GM21786 (cell line): ENCODE measurements at regions not wholly inside any gene's neighbourhood (a gene's known extent, or its start where the extent isn't known, plus 50 kb on each side); places are given as distances from the start of the nearest gene placed in this dataset.
A peak's percentile ranks its signal among the peaks of the same experiment; 100 is the strongest.

Experiments used
- ATAC-seq: cut with Tn5 transposase; IDR thresholded peaks from one replicate; pipeline ENCODE4 v1.9.1; 2021; ENCODE audit not compliant: unreplicated experiment

- no peak for ATAC-seq
Observed at GRCh38 chr5:161235569-161235968, 311.0 kb downstream of the GABRB2 start.

DNA sequence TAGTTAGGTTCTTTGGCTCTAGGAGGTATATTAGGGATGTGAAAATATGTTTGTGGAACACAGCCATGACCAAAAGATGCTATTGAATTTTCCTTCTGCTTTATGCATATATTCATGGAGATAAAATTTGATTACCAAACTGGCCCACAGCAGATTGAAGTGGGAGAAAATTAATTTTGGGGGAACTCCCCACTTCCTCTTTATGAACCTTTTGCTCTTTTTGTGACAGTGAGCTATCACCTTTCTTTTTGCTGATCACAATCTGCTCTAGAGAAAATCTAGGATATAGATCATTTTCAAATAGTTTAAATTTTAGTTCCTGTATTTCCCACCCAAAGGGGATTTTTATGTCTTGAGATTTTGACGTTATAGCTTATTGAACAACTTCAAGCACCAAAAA, 313.0 kb downstream of the GABRB2 start:
- ATAC-seq = no peak

DNA sequence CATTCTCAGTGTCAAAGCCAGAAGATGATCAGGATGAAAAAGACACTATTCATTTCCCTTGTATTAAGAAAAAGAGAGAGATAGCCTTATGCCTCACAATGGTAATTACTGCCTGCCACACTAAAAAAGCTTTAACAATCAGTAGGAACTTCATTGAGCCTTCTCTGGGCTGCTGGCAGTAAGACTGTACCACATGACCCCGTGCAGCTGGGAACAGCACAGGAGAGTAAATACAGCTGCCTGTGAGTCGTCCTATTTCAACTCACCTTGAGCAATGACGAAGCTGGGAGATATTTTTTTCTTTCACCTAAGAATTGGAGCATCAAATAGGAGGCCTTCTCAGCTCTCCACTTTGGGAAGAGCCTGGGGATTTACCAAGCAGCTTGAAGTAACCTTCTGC, 316.3 kb downstream of the GABRB2 start:
- ATAC-seq = no peak

GRCh38 chr5:161219816-161220215, 326.7 kb downstream of the GABRB2 start:
- ATAC-seq = no peak

DNA sequence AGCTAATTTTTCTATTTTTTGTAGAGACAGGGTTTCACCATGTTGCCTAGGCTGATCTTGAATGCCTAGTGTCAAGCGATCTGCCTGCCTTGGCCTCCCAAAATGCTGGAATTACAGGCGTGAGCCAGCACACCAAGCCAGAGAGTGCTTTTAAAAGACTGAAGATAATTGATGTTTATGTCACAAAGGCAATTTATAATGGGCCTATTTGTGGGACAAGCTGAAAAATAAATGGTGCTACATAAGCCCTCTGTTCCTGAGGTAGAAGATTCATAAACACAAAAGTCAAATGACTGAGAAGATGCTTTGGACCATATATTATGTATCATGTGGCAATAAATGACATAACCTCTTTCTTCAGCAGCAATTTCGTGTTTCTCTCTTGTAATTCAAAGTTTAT, 329.6 kb downstream of the GABRB2 start:
- no peak for ATAC-seq

DNA sequence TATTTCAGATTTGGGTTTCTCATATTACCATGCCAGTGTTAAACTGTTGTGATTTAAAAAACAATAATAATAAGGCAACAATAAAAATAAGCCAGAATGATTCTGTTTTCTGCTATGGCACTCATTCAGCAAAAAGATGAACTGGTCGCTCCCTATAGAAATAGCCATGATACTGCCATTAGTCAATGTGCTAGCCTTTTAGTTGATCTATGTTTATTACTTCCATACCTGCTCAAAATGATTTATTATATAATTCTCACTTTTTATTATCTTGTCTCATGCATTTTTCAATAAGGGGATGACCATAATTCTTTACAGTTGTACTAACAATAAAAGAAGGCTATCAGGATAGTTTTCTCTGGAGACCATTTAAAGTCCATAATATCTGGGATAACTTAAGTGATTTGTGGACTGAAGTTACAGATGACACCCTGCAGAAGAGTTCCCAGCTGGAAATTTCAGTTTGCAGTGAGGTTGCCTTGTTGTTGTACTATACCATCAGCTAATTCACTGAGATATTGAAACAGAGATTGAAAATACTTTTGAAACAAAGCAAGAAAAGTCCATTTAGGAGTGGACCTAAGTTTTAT, 334.3 kb downstream of the GABRB2 start:
- no peak for ATAC-seq

GRCh38 chr5:161201558-161201957, 345.0 kb downstream of the GABRB2 start:
- no peak for ATAC-seq

DNA sequence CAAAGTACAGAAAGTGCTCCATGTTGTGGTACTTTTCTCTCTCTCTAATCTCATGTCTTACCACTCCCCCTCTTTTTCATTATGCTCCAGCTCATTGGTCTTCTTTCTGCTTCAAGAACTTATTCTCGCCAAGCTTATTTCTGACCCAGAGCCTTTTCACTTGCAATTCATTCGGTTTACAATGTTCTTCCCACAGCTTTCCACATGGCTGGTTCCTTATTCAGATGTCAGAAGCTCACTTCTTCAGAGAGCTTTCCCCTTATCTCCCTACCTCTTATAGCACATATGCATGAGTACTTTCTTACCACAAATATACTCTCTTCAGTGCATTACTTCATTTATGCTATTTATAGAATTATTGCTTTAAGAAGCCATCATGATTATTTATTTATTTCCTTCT, 338.8 kb upstream of the ATP10B start:
- no peak for ATAC-seq

DNA sequence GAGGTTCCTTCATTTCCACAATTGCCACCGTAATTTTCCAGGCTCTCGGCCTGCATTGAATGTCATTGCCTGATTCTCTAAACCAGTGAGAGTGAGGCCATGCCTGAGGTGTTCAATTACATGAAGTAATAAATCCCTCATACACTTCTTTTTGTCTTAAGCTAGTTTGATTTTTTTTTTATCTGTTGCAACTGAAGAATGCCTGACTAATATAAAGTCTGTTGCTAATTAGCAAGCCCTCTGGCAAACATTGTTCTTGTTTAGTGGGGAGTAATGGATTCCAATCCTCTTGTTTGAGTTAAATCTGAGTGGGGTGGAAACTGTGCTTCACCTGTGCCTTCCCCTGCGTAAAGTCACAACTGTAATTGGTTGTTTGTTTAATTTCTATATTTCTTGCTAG, 338.1 kb upstream of the ATP10B start:
- no peak for ATAC-seq

DNA sequence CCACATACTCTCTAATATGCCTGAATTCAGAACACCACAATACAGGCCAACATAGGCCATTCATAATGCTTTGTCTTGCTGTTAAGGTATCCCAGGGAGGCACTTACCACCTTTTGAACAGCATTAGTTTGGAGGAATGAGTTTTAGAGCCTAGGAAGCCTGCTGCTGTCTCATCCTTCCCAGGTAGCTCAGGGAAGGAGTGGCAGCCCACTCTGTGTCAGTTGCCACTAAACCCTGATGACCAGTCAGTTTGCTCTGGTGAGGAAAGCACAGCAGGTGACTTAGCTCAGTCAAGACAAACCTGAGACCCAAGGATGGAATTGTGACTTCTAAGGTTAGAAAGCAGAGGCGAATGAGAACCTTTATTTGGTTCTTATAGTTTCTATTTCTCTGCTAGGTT, 337.4 kb upstream of the ATP10B start:
- no peak for ATAC-seq

- no peak for ATAC-seq
Observed at GRCh38 chr5:161183559-161183958, 331.5 kb upstream of the ATP10B start.

GRCh38 chr5:161176221-161176620, 324.2 kb upstream of the ATP10B start:
- ATAC-seq = no peak

DNA sequence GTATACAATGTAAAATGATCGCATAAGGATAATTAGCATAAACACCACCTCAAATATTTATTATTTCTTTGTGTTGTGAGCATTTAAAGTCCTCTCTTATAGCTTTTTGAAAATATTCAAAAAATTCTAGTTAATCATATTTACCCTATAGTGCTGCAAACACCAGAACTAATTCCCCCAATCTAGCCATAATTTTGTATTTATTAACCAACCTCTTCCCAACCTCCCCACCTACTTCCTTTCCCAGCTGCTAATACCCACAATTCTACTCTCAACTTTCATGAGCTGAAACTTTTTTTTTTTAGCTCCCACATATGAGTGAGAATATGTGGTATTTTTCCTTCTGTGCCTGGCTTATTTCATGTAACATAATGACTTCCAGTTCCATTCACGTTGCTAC, 317.8 kb upstream of the ATP10B start:
- no peak for ATAC-seq

DNA sequence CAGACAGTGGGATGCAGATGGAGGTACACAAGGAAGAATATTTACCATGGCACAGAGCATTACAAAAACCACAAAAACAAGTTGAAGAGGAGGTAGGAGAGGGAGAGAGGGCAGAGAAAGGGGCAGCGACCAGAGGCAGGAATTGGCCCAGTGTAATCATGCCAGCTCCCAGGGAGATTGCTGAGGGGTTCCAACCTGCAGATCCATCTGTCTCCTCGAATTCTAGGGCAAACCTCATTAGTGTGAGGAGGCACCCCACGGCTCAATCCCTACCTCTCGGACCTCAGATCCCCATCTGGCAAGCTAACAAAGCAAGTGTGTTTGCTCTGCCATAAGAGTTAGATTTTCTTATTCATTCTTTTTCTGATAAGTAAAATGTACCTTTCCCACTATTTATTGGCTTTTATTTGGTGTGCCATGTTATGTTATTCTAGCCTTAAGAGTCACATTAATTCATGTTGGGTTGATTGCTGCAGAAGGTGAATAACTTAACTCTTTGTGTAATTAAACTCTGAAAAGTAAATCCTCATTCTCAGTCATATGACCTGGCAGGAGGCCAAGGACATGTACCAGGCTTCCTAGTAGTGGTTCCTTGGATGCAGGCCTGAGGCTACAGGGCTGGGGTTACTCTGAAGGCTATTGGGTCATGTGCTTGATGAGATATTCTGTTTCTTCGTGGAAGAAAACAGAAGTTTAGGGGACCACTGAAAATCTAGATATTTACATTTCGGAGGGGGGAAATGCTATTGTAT, 315.2 kb upstream of the ATP10B start:
- no peak for ATAC-seq

- ATAC-seq = no peak
Observed at GRCh38 chr5:161165998-161166660, 314.1 kb upstream of the ATP10B start.

- no peak for ATAC-seq
Observed at GRCh38 chr5:161157925-161158324, 305.9 kb upstream of the ATP10B start.

GRCh38 chr5:161155451-161155850, 303.4 kb upstream of the ATP10B start:
- no peak for ATAC-seq

- no peak for ATAC-seq
Observed at GRCh38 chr5:161152415-161152940, 300.5 kb upstream of the ATP10B start.

- no peak for ATAC-seq
Observed at GRCh38 chr5:161150441-161150988, 298.5 kb upstream of the ATP10B start.

DNA sequence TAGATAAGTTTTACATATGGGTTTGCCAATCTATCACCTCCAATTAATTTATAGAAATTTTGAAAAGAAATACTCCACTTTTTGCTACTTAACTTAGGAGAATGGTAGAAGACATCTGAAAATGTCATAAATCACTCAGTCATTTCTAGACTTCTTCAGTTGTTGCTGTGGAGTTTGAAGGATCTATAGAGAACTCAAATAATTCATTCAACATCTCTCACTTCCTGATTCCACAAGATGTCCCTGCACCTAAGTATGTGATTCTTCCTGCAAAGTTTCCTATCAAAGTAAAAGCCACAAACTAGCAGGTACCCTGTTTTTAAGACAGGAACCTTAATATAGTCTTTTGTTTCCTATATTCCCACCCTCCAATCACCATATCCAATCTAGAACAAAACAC, 297.1 kb upstream of the ATP10B start:
- ATAC-seq = no peak

DNA sequence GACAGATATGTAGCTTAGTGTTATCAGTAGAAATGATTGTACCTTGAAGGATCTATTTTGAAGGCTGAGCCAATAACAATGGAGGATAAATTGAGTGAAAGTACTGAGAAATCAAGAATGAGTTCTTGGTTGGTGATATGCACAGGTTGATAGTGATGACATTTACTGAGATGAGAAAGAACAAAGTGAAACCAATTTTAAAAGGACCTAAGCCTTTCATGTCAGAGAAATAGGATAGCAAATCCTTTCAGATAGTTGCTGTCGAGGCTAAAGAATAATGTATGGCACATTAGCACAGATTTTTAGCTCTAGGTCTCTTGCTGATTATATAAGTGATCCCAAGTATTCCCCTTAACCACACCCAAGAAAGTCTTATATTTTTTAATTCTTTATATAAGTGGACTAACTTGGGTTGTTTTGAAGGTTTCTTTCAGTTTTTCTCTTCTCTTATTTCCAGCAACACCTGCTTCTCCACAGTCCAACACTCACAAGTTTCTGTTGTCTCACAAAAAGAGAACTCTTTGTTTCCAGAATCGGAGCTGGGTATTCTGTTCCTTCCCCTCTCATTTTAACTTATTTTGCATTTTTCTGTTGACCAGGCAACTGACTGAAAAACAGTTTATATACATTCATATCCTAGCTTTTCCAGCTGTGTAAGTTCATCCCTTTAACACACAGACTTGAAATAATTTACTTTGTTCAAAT, 286.9 kb upstream of the ATP10B start:
- peak; percentile 37 for ATAC-seq
